DMS153 treated with DMSO at 0.1 percent for 48 hours (cell line): ENCODE measurements at regions not wholly inside any gene's neighbourhood (a gene's known extent, or its start where the extent isn't known, plus 50 kb on each side); places are given as distances from the start of the nearest gene placed in this dataset.

Source experiments
- DNase-seq: peaks from one replicate; lab custom pipeline; 2025; ENCODE audit not compliant: unreplicated experiment; lab: John Stamatoyannopoulos, UW

DNA sequence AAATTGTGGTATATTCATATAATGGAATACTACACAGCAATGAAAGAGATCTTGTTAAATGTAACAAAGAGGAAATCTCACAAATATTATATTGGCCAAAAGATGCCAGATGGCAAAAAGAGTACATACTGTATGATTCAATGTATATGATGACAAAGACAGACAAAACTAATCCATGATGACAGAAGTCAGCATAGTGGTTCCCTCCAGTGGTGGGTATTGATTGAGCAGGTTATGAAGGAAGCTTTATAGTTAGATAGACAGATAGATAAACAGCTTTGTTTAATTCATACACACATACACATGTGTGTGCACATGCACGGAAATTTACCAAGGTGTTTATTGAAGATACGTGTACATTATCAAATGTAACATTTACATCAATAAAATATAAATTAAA lies 74.4 kb upstream of the SMIM36 start:
- no peak for DNase-seq

- DNase-seq = no peak
Observed at GRCh38 chr17:55584861-55585260, 73.6 kb upstream of the SMIM36 start.

DNA sequence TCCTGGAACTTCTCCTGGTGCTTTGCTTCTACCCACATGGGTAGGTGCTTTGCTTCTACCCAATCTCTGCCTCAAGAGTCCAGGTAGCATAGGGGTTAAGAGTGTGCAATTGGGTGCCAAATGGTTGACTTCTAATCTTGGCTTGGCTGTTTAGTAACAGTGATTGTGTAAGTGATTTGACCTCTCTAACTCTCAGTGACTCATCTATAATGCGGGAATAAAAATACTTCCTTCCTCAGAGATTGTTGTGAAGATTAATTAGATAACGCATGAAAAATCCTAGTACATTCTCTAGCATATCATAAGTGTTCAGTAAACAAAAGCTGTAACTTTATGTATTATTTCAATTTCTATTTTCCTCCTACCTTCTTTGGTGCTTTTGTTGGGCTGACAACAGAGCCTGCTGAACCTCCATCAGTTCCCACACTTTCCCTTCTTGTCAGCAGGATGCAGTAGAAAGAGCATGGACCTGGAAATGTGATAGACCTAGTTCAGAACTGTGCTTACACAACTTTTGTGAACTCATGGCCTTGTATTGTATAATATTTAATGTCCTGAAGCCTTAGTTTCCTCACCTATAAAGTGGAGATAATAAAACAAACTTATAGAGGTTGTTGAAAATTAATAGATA lies 72.9 kb upstream of the SMIM36 start:
- no peak for DNase-seq

- DNase-seq = no peak
Observed at GRCh38 chr17:55582897-55583296, 71.6 kb upstream of the SMIM36 start.

DNA sequence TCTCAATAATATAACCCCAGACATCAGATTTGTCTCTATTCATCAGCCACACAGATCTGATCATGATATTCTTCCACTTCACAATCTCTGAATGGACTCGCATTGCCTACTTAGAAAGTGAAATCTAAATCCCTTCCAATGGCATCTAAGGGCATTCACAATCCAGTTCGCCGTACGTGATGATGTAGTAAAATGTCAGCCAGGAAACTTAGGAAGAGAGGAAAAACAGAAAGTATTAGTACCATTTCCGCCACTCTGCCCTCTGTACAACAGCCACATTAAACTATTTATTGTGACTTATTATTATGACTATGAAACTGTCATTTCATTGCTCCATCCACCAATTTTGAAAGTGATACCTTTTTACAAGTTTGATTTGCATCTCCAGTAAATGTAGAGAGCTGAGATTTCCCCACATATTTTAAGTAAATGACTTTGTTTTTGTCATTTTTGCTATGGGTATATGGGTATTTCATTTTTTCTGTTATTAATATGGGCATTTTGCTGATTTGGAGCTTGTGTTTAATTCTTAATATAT lies 69.4 kb upstream of the SMIM36 start:
- DNase-seq = no peak

DNA sequence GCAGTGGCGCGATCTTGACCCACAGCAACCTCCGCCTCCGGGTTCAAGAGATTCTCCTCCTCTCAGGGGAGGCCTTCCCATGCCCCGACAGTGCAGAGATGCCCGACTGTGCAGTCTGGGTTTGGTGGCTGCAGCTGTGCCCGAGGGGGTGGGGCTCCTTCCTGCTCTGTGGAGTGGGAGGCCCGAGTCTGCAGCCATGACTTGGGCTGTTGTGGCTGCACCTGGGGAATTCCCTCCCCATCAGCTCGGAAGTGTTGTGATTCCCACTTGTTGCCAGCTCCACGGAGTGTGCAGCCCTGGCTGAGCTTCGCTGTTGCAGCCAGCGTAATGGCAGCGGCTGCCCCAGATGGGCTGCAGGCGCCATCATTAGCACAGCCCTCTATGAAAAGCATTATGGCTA lies 66.4 kb upstream of the SMIM36 start:
- no peak for DNase-seq

GRCh38 chr17:55576996-55577586 lies 65.8 kb upstream of the SMIM36 start:
- no peak for DNase-seq

- no peak for DNase-seq
Observed at GRCh38 chr17:55576237-55576995, 65.2 kb upstream of the SMIM36 start.

DNA sequence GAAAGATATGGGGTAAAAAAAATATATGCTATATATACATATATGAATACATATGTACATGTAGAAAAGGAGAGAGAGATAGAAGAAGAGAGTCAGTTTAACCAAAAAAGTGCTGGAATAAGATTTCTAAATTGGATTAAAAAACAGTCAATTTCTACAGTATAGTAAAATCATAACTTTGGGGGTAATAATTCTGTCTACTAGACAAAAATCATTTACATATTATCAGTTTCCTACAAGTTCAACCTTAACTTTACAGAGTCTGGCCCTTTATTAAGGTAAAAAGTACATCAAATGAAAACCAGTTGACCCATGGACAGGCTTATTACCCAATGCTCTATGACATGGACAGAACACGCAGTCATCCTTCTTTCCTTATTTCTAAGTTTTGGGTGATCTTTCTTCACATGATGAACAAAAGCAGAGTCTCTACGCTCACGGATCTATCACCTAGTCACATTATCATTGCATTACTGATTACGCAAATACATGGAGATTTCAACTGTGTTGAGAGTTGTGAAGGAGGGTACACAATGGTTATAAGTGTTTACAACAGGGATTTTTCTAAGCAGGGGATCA lies 63.9 kb upstream of the SMIM36 start:
- no peak for DNase-seq

DNA sequence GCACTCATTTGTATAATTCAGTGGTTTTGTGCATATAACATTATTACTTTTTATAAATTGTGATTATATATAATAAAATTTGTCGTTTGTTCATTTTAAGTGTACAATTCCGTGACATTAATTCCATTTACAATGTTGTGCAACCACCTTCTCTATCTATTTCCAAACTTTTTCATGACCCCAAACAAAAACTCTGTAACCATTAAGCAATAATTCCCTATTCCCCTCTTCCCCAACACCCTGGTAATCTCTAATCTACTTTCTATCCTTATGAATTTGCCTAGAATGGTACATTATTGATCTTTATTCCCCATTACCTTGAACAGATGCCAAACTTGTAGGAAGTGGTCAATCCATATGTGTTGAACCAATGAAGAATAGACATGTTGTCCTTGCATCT lies 61.3 kb upstream of the SMIM36 start:
- DNase-seq = no peak

GRCh38 chr17:55572139-55572538 lies 60.9 kb upstream of the SMIM36 start:
- no peak for DNase-seq

- no peak for DNase-seq
Observed at GRCh38 chr17:55571095-55571494, 59.8 kb upstream of the SMIM36 start.

DNA sequence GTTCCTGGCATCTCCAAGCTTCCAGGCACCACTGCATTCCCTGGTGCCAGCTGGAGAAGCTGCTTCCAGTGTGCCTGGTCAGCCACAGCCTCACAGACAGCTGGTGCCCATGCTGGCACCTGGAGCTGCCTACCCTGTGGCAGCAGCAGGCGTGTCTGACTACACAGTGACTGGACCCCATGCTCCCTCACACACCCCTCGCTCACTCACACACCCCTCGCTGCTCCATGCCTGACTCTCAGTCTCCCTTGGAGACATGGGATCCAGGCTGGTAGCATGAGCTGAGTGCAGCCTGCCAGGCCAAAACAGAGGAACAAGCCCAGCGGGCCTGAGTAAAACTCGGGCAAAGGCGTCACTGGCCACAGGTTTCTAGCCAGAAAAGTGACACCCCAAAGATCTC lies 59.1 kb upstream of the SMIM36 start:
- no peak for DNase-seq

GRCh38 chr17:55567240-55568214 lies 56.3 kb upstream of the SMIM36 start:
- DNase-seq = no peak

DNA sequence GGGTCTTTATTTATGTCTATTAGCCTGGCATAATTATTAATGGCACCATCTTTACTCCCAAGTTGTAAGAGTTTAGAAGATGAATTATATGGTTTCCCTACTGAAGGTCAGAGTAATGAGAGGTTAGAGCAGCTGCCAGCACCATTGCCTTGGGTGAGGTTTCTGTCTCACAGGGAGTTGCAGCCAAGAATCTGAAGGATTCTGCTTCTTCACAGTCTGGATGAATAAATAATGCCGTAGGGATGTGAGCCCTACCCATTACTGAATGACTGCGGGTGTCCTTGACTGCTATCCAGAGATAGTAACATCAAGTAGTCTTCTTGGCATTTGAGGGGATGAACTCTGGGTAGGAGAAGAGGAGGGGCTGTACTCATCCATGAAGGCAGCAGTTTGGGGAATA lies 52.8 kb upstream of the SMIM36 start:
- no peak for DNase-seq

- DNase-seq = no peak
Observed at GRCh38 chr17:55563363-55563762, 52.1 kb upstream of the SMIM36 start.

DNA sequence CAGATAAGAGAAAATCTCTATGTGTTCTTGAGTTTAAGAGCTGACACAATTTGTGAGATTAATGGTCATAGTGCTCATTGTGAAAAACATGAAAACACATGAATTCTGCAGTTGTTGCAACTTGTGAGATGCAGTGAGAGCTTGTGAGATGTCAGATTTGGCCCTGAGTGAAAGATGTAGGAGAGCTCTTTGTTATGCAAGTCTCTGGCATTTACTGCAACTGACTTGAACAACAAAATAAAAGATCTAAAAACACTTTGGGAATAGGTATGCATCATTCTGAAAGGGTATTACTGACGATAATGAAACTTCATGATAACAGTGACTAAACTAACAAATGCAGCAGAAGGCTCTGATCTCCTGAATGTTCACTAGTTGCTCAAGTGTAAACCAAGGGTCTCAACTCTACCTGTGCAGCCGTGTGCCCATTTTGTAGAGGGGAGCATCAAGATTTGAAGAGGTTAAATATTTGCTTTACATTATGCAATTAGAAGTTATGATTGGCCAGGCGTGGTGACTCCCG lies 50.8 kb upstream of the SMIM36 start:
- no peak for DNase-seq

GRCh38 chr17:55561316-55561972 lies 50.2 kb upstream of the SMIM36 start:
- no peak for DNase-seq
